Sciatic nerve (tissue), 2 donors: ENCODE measurements at regions not wholly inside any gene's neighbourhood (a gene's known extent, or its start where the extent isn't known, plus 50 kb on each side); places are given as distances from the start of the nearest gene placed in this dataset.

Experiments
- ATAC-seq: fragments of 200-7000 bp; cut with Tn5 transposase; one replicate; pipeline ENCODE4 v1.9.1; 2020; ENCODE audit warnings: mild to moderate bottlenecking, moderate library complexity
- DNase-seq: peaks from one replicate; pipeline ENCODE4 v3.0.0-alpha.2; 2020; ENCODE audit warnings: low spot score
- intact Hi-C: fragments of 100-400 bp; cut with DNase I; formaldehyde crosslinking; loops from one replicate; pipeline ENCODE4 v1.14.2; 2022
- donor health status: DM: no; HTN: no; CAD: no.
- donor health status: DM: no; HTN: no; CAD: no.

GRCh38 chr3:102233881-102234280 is 200.9 kb upstream of the ZPLD1 start:
- intact Hi-C loops: no loop called here
- ATAC-seq: no peak

GRCh38 chr3:102235679-102236078 is 199.1 kb upstream of the ZPLD1 start:
- intact Hi-C loops: no loop called here
- no peak for ATAC-seq
- DNase-seq: no peak

More at GRCh38 chr3:102233881-102234280, 200.9 kb upstream of the ZPLD1 start:
- no peak for DNase-seq

DNA sequence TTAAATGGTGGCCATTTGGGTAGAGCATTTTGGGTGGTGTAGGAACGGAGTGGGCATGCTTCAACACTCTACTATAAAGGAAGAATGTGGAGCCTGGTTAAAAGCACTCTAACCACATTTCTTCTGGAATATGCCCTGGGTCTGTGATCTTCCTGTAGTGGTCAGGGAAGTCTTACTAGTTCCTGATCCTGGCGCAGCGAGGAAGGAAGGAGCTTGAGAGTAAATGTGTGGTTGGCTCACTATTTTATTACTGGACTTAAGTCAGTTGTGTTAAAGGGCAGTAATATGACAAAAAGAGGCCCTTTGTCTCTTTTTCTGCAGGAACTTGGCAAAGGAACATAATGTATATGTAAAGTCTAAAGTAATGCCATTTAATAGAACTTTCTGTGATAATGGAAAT is 197.6 kb upstream of the ZPLD1 start:
- ATAC-seq (no peak), DNase-seq (no peak)
- intact Hi-C loops: no loop called here

- intact Hi-C loops: no loop called here
- DNase-seq: no peak
- no peak for ATAC-seq
Observed at GRCh38 chr3:102237838-102238237, 197.0 kb upstream of the ZPLD1 start.

DNA sequence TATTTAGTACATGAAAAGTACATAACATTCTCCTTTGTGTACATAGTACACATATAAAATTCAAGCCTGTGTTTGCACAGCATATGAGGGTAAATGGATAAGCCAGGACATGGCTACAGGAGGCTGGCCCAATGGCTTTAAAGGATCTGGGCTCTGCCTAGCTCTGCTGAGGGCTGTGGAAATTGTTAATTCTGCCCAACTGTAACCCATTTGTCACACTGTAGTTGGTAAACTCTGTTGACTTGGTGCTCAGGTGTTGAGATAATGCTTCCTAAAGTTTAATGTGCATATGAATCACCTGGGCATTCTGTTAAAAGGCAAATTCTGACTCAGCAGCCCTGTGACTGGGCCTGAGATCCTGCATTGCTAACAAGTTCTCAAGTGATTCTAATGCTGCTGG is 196.5 kb upstream of the ZPLD1 start:
- intact Hi-C loops: no loop called here
- no peak for ATAC-seq
- no peak for DNase-seq

GRCh38 chr3:102240720-102241119 is 194.1 kb upstream of the ZPLD1 start:
- intact Hi-C loops: no loop called here
- DNase-seq (no peak), ATAC-seq (no peak)

- ATAC-seq: no peak
- intact Hi-C loops: no loop called here
- DNase-seq: no peak
Observed at GRCh38 chr3:102248981-102249705, 185.7 kb upstream of the ZPLD1 start.

GRCh38 chr3:102255736-102256135 is 179.1 kb upstream of the ZPLD1 start:
- no peak for ATAC-seq
- intact Hi-C loops: no loop called here
- no peak for DNase-seq

GRCh38 chr3:102258666-102259227 is 176.1 kb upstream of the ZPLD1 start:
- no peak for ATAC-seq
- no peak for DNase-seq
- intact Hi-C loops: no loop called here

DNA sequence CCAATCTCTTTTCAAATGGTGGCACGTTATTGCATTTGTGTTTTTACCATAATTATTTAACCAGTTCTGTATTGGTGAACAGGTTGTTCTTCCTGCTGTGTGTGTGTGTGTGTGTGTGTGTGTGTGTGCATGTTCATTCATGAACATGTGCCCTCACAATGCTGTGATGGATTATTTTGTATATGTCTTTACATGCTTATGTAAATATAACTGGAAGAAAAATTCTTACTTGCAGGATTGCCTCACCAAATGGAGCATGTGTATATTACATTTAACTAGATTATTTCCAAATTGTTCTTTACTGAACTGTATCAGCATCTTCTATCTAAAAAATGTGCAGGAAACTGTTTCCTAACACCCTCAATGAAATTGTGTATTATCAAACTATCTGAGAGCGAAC is 175.2 kb upstream of the ZPLD1 start:
- ATAC-seq (no peak), DNase-seq (no peak)
- intact Hi-C loops: no loop called here

GRCh38 chr3:102265720-102266119 is 169.1 kb upstream of the ZPLD1 start:
- intact Hi-C loops: no loop called here
- DNase-seq (no peak), ATAC-seq (no peak)

GRCh38 chr3:102269406-102269805 is 165.4 kb upstream of the ZPLD1 start:
- ATAC-seq (no peak), DNase-seq (no peak)
- intact Hi-C loops: no loop called here

GRCh38 chr3:102290241-102290640 is 144.6 kb upstream of the ZPLD1 start:
- ATAC-seq (no peak), DNase-seq (no peak)
- intact Hi-C loops: no loop called here

DNA sequence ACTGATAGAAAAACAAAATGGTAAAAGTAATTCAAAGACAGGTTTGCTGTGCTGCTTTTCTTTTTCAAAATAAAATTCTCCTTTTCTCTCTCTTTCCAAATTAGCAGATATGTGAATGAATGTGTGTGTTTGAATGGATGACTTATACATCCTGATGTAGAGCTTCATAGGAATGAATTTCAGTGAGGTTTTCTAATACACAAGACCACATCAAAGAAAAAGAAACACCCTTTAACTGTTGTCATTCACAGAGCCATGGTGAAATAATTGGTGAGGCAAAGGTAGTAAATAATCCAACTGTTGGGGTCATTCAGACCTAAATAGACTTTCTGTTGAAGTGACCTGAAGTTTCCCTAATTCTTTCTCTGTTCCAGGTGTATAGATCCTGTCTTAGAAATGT is 139.1 kb upstream of the ZPLD1 start:
- DNase-seq (no peak), ATAC-seq (no peak)
- intact Hi-C loops: no loop called here

- ATAC-seq (no peak), DNase-seq (no peak)
- intact Hi-C loops: no loop called here
Observed at GRCh38 chr3:102297072-102297658, 137.7 kb upstream of the ZPLD1 start.

DNA sequence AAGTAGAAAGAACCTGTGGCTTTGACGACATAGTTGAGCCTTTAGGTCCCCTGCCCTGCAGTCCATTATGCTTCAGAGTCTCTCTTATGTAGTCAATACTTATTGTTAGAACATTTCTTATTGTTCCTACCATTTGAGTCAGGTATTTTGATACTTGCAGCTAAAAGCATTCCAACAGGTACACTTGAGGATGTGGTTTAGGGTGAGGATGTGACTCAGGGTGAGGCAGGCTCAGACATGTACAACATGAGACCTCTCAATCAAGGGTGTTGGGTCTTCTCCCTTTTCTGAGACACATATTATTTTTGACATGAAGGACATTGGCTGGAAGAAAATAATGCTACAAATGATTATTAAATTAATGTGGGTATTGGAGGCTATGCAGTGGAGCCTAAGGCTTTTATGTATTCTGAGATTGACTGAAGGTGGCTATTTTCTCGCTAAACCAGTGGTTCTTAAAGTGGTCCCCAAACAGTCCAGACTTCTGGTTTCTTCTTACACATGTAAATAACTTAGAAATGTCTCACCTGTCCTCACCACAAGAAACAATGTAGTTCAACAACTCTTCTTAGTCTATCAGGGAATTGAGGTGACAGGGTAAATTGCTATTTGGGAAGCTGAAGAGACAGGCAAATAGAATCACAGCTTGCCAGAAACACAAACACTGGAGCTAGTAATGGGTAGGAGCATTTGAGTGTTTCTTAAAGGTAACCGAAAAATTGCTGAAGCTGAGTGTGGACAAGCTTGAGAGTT is 135.5 kb upstream of the ZPLD1 start:
- intact Hi-C loops: no loop called here
- DNase-seq (no peak), ATAC-seq (no peak)

- intact Hi-C loops: no loop called here
- ATAC-seq (no peak), DNase-seq (no peak)
Observed at GRCh38 chr3:102301155-102301880, 133.5 kb upstream of the ZPLD1 start.

- intact Hi-C loops: no loop called here
- ATAC-seq: no peak
- DNase-seq: no peak
Observed at GRCh38 chr3:102302020-102302419, 132.8 kb upstream of the ZPLD1 start.

DNA sequence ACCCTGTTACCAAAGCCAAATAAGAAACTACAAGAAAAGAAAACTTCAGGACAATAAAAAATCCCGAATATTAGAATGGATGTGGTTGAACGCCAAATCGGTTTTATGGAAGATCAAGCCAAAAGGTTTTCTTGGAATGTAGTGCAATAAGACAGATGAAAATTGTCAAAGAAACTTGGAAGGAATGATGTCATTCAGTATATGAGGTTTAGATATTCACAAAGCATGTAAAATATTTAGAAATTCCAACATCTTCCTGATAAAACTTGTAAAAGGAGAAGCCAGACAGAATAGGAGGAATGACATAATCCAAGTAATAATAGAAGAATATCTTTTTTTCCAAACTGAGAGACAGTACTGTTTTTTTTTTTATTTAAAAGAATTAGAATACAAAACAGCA is 130.3 kb upstream of the ZPLD1 start:
- ATAC-seq (no peak), DNase-seq (no peak)
- intact Hi-C loops: no loop called here
